HG03045 (cell line): ENCODE measurements at regions not wholly inside any gene's neighbourhood (a gene's known extent, or its start where the extent isn't known, plus 50 kb on each side); places are given as distances from the start of the nearest gene placed in this dataset.
"Not testable (repeated sequence)": the region's sequence is repeated elsewhere in the genome, so short reads cannot be mapped to it uniquely, and the experiment has no call there.

Source experiments
- ATAC-seq: cut with Tn5 transposase; IDR thresholded peaks from one replicate; pipeline ENCODE4 v1.9.1; 2021; ENCODE audit warnings: mild to moderate bottlenecking, moderate library complexity; ENCODE audit not compliant: unreplicated experiment

DNA sequence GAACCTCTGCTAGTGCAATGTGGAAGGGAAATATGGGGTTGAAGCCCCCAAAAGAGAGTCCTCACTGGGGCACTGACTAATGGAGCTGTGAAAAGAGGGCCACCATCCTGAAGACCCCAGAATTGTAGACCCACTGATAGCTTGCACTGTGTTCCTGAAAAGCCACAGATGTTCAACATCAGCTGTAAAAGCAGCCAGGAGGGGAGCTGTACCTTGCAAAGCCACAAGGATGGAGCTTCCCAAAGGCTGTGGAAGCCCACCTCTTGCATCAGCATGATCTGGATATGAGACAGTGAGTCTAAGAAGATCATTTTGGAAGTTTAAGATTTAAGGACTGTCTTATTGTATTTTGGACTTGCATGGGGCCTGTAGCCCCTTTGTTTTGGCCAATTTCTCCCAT, 125.8 kb upstream of the TGFBR2 start:
- no peak for ATAC-seq

DNA sequence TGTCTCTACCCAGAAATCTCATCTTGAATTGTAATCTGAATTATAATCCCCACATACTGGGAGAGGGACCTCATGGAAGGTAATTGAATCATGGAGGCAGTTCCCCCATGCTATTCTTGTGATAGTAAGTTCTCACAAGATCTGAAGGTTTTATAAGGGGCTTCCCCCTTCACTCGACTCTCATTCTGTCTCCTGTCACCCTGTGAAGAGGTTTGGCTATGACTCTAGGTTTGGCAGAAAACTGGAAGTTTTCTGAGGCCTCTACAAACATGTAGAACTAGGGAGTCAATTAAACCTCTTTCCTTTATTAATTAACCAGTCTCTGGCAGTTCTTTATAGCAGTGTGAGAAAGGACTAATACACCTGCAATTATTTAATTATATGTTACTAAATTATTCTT, 125.2 kb upstream of the TGFBR2 start:
- no peak for ATAC-seq

DNA sequence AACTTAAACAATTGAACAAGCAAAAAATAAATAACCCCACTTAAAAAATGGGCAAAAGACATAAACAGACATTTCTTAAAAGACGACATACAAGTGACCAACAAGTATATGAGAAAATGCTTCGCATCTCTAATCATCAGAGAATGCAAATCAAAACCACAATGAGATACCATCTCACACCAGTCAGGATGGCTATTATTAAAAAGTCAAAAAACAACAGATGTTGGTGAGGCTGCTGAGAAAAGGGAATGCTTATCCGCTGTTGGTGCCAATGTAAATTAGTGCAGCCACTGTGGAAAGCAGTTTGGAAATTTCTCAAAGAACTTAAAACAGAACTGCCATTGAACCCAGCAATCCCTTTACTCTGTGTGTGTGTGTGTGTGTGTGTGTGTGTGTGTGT, 122.2 kb upstream of the TGFBR2 start:
- ATAC-seq, result not testable (repeated sequence)

DNA sequence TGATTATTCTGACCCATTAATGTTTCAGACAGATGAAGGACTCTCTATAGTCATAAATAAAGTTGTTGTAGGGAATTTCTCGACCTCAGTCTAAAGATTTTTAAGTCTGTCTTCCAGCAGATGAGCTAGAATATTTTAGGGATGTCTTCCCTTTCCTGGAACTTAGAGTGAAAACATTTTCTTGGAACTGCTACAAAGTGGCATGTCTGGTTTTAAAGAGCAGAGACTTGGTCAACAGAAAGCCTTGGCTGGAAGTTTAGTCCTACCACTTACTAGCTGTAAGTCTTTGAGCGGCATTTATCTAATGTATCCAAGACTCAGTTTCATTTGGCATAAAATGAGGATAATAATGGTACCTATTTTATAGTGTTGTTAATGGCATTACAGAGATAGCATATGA, 120.0 kb upstream of the TGFBR2 start:
- ATAC-seq, result no peak

DNA sequence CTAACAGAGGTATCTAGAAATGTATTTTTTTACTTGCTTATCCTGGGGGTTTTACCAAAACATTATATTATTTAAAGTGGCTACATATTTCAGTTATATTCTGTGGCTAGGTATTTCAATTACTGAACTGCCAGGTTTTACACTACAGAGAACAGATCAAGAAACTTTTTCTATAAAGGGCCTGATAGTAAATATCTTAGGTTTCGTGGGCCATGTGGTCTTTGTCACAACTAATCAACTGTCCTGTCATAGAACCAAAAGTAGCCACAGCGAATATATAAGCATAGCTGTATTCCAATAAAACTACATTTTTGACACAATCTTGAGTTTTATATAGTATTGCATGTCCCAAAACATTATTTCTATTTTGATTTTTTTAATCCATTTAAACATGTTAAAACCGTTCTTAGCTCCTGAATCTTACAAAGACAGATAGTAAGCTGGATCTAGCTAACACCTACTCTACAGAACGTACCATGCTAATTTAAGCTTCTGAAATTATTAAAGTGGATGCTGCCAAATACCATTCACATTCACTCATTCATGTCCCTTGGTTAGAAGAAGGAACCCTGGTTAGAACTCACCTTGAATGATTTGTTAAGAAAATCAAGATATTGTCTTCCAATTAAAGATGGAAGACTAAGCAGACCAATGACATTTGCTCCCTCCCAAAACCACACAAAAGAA, 118.2 kb upstream of the TGFBR2 start:
- no peak for ATAC-seq

DNA sequence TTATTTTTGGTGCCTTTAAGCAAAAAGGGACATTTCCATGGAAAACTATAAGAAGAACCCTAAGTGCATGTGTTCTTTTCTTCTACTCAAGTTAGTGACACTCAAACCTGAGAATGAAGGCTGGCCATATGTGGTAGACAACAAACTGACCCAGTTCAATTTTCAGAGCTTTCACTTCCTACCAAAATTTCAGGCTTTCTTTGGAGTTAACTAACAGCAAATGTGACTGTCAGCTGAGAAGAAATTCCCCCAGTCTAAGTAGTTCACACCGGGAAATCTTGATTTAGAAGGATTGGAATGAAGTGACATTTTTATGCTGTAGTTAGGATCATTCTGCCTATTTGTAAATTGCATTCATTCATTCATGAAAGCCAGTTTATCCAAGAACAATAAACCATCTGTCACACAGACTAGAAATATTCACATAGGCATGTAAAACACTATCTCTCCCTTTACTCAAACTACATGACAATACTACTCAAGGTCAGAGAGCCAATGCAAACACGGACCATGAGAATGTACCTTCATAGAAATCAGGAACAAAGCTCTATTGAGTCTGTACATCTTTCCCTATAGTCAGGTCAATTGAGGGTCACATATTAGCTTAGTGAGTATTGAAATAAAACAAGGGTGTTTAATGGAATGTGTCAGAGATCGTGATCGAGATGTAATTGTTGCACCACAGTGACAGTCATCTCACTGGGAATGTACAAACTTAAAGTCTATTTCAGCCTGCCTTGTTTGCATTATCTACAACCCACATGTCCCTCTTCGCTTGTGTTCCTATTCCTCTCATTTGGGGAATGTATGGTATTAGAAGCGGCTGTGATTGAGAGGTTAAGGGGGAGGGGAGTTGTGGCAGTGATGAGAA, 113.8 kb upstream of the TGFBR2 start:
- ATAC-seq, result no peak

DNA sequence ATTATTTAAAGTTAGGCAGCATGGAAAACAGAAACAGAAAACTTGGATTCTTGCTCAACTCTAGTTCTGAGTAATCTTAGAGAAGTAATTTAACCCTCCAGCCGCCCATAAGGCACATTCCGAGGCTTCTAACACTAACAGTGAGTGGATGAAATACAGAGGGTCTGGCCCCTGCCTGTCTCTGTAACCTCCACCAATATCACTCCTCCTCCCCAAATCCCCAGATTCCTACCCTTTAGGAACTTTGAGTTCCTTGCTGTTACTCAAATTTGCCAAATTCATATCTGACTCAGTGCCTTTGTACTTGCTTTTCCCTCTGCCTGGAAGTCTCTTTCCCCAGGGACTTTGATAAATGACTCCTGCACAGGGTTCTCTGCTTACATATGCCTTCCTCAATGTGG, 112.5 kb upstream of the TGFBR2 start:
- ATAC-seq, result no peak

DNA sequence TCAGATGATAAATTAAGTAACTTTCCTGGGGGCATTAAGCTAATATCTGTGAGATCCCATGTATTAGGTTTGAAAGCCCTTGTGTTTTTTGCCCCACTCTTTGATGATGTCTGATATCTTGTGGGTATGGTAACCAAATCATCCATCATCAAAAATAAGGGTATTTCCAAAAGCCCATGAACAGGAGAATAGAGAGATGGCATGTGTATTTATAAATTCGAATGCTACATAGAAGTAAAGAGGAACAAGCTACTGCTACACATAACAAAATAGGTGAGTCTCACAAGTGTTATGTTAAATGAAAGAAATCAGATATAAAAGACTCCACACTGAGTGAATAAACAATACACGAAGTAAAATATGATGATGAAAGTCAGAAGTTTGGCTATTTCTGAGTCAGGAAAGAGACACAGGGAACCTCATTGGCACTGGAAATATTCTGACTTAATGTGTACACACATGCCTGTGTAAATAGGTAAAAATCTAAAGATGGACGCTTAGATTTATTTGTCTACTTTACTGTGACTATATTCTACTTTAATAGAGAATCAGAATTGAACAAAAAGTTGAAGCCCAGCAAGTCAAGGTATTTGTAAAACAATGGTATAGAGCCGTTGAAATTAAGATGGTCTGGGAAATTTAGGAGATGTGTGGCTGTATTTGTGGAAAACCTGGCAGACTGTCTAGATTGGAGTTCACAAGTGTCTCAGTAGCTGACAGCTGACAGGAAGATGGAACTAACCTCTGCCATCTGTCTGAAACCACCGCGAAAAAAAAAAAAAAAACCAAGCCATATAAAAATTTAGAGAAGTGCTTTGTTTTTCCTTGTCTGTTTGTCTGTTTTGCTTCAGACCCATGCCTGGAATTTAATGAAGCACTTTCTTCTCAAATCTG, 111.0 kb upstream of the TGFBR2 start:
- ATAC-seq, result no peak

DNA sequence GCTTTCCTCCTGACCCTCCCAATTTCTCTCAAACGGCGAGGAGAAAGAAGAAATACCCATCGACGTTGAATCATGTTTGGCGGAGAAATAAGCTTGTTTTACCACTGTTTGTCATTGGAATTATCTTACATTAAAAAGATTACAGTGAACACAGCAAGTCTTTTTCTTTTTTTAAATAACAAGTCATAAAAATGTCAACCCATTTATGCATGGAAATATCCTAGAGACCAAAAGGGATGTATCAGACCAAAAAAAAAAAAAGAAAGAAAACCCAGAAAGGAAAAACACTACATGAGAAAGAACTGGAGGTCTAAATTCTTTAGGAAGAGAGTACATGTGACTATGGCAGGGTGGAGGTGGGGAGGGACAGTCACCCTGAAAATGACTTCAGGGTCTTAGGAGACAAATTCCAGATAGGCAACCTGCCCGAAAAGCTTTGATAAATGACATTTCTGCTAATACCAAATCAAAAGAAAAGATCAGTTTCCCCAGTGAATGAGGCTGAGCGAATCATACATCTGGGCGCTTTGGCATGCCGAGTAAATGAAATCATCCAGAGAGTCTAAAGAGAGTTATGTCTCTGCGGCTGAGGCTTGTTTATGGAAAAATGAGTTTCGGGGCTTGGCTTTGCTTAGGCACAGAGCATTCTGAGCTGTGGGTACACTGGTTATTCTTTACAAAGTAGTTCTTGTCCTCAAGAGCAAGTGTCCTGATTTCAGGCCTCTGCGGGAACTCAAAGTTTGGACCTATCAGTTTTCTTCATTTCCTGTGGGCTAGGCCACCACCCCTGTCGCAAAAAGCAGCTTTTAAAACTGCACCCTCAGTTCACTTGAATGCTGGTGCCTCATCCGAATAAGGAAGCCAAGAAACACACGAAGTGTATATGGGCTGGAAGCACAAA, 110.1 kb upstream of the TGFBR2 start:
- no peak for ATAC-seq

DNA sequence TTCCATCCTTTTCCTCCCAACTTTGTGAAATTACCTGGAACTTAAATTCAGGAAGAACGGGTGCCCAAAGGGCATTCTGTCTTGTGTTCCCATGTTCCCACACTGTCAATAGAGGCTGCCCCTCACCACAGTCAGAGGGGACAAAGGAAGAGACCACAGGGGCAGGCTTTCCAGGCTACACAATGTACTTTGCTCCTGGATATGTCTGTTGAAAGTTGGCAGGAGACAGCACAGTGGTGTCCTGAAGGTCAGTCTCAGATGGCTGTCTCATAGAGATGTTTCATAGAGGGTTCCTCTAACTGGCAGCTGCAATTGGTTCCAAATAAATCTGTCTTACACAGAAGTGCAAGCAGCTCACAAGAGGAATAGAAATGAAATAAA, 107.8 kb upstream of the TGFBR2 start:
- ATAC-seq, result no peak

DNA sequence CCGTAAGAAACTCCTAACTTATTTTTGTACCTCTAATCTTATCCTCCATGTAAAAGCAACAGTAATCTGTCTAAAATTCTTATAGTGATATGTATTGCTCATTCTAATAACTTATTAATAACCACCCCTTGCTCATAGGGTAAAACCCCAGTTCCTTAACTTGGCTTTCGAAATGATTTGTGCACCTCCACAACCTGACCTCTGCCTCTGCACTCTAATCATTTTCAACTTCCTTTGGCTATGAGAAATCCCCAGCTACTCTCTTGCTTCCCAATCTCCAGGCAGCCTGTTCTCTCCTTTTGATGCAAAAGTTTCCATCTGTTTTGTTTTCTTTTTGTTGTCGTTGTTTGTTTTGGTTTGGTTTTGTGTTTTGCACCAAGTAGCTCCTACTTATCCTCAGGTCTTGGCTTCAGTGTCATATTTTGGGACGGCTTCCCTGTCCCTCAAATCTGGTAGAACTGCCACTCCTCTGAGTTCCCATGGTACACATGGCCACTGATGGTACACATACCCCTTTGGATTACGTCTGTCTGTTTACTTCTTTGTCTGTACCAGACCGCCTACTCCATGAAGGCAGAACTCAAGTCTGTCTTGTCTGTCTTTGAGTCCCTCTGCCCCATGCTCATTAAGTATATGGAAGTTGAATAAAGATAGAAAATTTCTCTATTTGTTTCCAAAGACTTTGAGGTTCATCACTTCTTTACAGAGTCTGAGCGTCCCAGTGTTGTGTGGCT, 105.6 kb upstream of the TGFBR2 start:
- ATAC-seq, result peak; percentile 89

DNA sequence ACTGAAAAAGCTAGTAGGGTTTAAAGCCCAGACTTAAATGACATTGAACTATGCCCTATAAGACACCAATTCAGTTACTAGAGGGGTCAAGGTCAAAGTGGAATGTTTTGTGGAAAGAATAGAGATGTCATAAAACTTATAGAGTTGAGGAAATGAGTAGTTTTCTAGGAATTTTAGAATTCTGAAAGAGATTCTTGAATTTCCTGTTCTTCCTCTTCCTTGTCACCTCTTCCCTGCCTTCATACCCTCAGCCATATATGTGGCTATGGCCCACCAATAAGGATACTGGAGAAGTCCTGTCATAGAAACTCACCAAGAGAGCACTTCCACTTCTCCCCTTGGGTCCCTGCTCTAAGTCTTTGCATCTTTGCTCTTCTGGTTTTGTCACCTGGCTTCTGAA, 104.9 kb upstream of the TGFBR2 start:
- no peak for ATAC-seq

DNA sequence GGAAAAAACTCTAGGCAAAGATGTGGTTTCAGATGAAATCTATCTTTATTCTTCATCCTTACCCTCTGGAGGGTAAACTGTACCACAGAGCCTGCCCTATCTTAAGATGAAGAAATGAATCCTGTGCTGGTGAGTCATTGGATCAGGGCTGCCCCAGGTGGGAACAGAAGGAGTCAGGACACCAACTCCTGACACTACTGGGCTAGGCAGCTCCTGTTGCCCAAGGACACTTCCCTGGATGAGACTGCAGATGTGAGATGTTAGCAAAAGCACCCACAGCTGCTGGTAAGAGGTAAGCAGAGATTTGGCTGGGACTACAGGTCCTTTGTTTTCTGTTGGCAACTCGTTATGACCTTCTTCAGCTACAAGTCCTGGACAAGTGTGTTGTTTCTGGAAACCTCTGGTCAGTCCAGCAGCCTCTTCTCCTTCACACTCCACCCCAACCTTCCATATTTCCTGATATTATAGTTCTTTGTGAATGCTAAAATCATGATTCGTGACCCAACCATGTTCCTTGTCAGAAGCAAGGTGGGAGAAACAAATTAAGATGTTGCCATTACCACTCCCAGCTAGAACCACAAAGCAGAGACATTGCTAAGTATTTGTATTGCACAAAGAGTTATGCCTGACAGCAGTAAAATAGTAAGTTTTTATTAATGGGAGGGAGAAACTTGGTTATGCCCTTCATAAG, 104.2 kb upstream of the TGFBR2 start:
- ATAC-seq, result no peak

DNA sequence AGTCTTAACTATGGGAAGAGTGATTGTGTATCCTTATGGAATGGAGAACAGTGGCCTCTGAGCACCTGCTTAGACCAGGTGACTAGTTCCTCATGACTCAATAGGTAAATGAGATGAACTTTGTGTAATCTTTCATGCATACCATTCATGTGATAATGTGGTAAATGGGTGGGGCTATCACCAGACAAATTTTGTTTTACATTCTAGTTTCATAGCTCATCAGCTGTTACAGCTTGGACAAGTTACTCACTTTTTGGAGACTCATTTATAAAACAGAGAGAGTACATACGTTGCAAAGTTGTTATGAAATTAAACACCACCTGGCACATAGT, 103.7 kb upstream of the TGFBR2 start:
- no peak for ATAC-seq

DNA sequence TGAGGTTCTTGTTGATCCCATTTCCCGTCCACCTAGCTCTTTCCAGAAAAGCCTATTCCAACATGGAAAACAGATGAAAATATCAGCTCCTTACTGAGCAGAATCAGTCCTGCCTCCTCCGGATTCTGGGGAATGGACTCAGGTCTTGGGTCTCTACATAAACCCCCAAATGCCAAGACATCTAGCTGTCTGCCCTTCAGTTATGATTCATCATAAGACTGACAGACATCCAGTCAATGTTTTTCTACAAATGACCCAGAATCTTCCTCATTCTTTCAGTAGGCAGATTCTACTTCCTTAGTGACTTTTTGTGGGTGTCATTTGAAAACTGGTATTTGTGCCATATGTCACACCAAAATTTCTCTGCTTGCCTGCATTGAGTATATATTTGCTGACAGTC, 103.0 kb upstream of the TGFBR2 start:
- ATAC-seq, result no peak

DNA sequence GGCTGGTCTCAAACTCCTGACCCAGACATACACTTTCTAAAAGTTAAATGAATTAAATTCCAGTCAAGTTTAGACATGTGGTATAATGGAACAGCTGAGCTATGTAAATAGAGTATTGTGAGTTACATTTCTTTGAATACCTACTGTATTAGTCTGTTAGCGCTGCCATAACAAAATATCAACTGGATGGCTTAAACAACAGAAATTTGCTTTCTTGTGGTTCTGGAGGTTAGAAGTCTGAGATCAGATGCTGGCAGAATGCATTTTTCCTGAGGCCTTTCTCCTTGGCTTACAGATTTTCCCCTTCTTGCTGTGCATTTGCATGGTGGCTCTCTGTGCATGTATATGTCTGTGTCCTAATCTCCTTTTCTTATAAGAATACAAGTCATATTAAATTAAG, 101.5 kb upstream of the TGFBR2 start:
- no peak for ATAC-seq

DNA sequence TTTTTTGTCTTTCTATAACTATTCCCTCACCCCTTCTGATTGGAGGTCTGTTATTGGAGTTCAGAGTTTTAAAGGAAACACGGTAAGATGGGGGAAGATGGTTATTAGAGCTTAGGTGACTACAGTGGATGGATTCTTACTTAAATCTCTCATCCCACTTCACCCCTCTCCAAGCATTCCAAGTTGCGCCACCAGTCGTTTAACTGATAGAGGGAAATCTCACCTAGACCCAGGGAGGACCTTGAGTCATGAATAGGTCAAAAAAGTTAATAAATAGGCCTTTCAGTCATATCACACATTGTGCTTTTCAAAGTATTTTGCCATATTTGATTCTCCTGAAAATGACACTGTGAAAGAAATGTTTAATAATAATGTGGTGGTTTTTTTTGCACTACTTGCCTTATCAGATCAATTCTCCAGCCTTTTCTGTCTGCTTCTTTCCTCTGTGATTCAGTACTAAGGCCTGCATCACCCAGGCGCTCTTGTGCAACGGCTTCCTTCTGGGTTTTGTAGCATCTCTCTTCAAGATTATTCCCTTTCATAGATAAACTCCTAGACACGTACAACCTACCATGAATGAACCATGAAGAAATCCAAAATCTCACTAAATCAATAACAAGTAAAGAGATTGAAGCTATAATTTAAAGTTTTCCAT, 100.4 kb upstream of the TGFBR2 start:
- ATAC-seq, result no peak

DNA sequence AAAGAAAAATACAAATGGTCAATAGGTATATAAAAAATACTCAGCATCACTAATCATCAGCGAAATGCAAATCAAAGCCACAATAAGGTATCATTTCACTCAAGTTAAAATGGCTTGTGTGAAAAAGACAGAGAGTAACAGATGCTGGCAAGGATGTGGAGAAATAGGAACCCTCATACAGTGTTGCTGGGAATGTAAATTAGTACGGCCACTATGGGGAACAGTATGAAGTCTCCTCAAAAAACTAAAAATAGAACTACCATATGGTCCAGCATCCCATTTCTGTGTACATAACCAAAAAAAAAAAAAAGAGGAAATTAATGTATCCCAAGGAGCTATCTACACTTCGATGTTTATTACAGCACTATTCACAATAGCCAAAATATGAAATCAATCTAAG, 98.1 kb upstream of the TGFBR2 start:
- ATAC-seq, result no peak

DNA sequence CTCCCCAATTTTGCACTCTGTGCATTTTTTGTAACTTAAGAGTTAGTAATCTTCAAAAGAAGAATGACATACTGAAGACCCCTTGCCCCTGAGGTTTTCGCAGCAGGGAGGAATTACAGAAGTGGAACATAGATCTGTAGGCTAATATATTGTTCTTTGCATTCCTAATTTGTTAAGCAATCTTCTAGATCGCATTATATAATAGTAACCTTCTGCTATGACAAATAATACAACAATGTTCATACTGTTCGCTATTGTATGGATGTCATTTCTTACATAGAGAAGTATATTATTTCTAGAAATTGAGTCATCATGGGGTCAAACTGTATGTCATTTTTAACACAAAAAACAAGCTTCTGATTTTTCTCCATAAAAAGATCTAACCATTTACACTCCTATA, 95.8 kb upstream of the TGFBR2 start:
- no peak for ATAC-seq
